Cardiac muscle cell (in vitro differentiated cells and primary cell): ENCODE measurements at regions not wholly inside any gene's neighbourhood (a gene's known extent, or its start where the extent isn't known, plus 50 kb on each side); places are given as distances from the start of the nearest gene placed in this dataset.

Source experiments
- DNase-seq, 2 donors: peaks; one replicate each; pipeline versions ENCODE4 v3.0.0 to v3.0.0-alpha.2; 2010 to 2017; ENCODE audit warnings: low read depth in 1 of 2, low spot score in 1 of 2
- H3K27ac ChIP-seq: fragments of 200-600 bp; sonication (generic); 2 replicates; pipeline ENCODE4 v1.5.1; 2016
- H3K27me3 ChIP-seq: fragments of 200-600 bp; sonication (generic); 2 replicates; pipeline ENCODE4 v1.6.0; 2016; ENCODE audit warnings: control low read depth
- H3K36me3 ChIP-seq: fragments of 200-600 bp; sonication (generic); 2 replicates; pipeline ENCODE4 v1.5.1; 2016; ENCODE audit warnings: control low read depth
- H3K4me1 ChIP-seq: fragments of 200-600 bp; sonication (generic); 2 replicates; pipeline ENCODE4 v1.8.1; 2017; ENCODE audit warnings: low read depth, mild to moderate bottlenecking, mixed run types
- H3K4me3 ChIP-seq: fragments of 200-600 bp; sonication (generic); 2 replicates; pipeline ENCODE4 v1.5.1; 2016; ENCODE audit warnings: mild to moderate bottlenecking
- H3K9me3 ChIP-seq: fragments of 200-600 bp; sonication (generic); 2 replicates; pipeline ENCODE4 v1.5.1; 2017; ENCODE audit warnings: low read depth, mild to moderate bottlenecking, control low read depth
- CTCF ChIP-seq: IDR thresholded peaks from 2 replicates; pipeline ENCODE4 v1.5.1; 2012; ENCODE audit warnings: low read depth, mild to moderate bottlenecking, low read length

GRCh38 chr20:12198281-12198680 is 280.6 kb downstream of the BTBD3 start:
- no peak for TF ChIP-seq CTCF
- Histone ChIP-seq H3K27ac (no peak overlapping the region), H3K27me3 (no peaks in the 10 kb centered on the region), H3K36me3 (no peaks in the 10 kb centered on the region), H3K9me3 (no peaks in the 10 kb centered on the region), H3K4me1 (no peaks in the 10 kb centered on the region), H3K4me3 (no peak overlapping the region)
- no peak for DNase-seq

GRCh38 chr20:12199703-12200102 is 282.0 kb downstream of the BTBD3 start:
- no peak for TF ChIP-seq CTCF
- DNase-seq = no peak
- Histone ChIP-seq H3K4me3 (no peak overlapping the region), H3K4me1 (no peaks in the 10 kb centered on the region), H3K27ac (no peak overlapping the region), H3K9me3 (no peaks in the 10 kb centered on the region), H3K36me3 (no peaks in the 10 kb centered on the region), H3K27me3 (no peaks in the 10 kb centered on the region)

- no peaks in the 10 kb centered on the region for H3K4me1 ChIP-seq
- DNase-seq = peak in 1 of 2 donors; percentile 72
- no peaks in the 10 kb centered on the region for H3K9me3 ChIP-seq
- no peaks in the 10 kb centered on the region for H3K27me3 ChIP-seq
- H3K36me3 ChIP-seq = no peaks in the 10 kb centered on the region
- no peak for TF ChIP-seq CTCF
- no peak overlapping the region for H3K4me3 ChIP-seq
- no peak overlapping the region for H3K27ac ChIP-seq
These were observed 283.7 kb downstream of the BTBD3 start for GRCh38 chr20:12201289-12201991.

GRCh38 chr20:12203399-12203798 is 285.7 kb downstream of the BTBD3 start:
- no peaks in the 10 kb centered on the region for H3K4me1 ChIP-seq
- no peak overlapping the region for H3K27ac ChIP-seq
- no peaks in the 10 kb centered on the region for H3K36me3 ChIP-seq
- no peaks in the 10 kb centered on the region for H3K27me3 ChIP-seq
- no peak for TF ChIP-seq CTCF
- H3K9me3 ChIP-seq = no peaks in the 10 kb centered on the region
- DNase-seq = no peak
- H3K4me3 ChIP-seq = no peak overlapping the region

GRCh38 chr20:12203981-12204380 is 286.3 kb downstream of the BTBD3 start:
- no peak overlapping the region for H3K4me3 ChIP-seq
- TF ChIP-seq CTCF = no peak
- H3K36me3 ChIP-seq = no peaks in the 10 kb centered on the region
- H3K4me1 ChIP-seq = no peaks in the 10 kb centered on the region
- no peak for DNase-seq
- H3K27me3 ChIP-seq = no peaks in the 10 kb centered on the region
- H3K27ac ChIP-seq = no peak overlapping the region
- H3K9me3 ChIP-seq = no peaks in the 10 kb centered on the region
